ENCODE measurements at regions not wholly inside any gene's neighbourhood (a gene's known extent, or its start where the extent isn't known, plus 50 kb on each side); places are given as distances from the start of the nearest gene placed in this dataset.

- Histone ChIP-seq H3K27ac (no peak overlapping the region), H3K4me1 (peaks cover 11% of the 10 kb centered on the region), H3K9me3 (no peaks in the 10 kb centered on the region), H3K4me3 (no peak overlapping the region), H3K27me3 (no peaks in the 10 kb centered on the region), H3K36me3 (no peaks in the 10 kb centered on the region)
- intact Hi-C loops (cut with DNase I) = no loop called here
- TF ChIP-seq POLR2A (IDR thresholded peaks at IDR 0.05) = no peak
- no peak for TF ChIP-seq POLR2AphosphoS5 (IDR thresholded peaks at IDR 0.05; ENCODE audit: insufficient read depth in 1 of 2, low read depth in 1 of 2)
- TF ChIP-seq CTCF (IDR thresholded peaks at IDR 0.05) = no peak
- no peak for DNase-seq (ENCODE audit: extremely low spot score in 2 of 2)
Measured at GRCh38 chr16:72609933-72610332, 438.0 kb upstream of the PMFBP1 start.

GRCh38 chr16:72609066-72609465 is 437.1 kb upstream of the PMFBP1 start:
- no peaks in the 10 kb centered on the region for H3K9me3 ChIP-seq
- H3K27me3 ChIP-seq = no peaks in the 10 kb centered on the region
- no peaks in the 10 kb centered on the region for H3K36me3 ChIP-seq
- no peak overlapping the region for H3K4me3 ChIP-seq
- peaks cover 11% of the 10 kb centered on the region for H3K4me1 ChIP-seq
- intact Hi-C loops (cut with DNase I) = no loop called here
- no peak overlapping the region for H3K27ac ChIP-seq
- no peak for DNase-seq (ENCODE audit: extremely low spot score in 2 of 2)
- TF ChIP-seq CTCF (IDR thresholded peaks at IDR 0.05) = no peak

- Histone ChIP-seq H3K4me1 (no peaks in the 10 kb centered on the region), H3K27me3 (no peaks in the 10 kb centered on the region), H3K4me3 (no peak overlapping the region), H3K27ac (no peak overlapping the region), H3K9me3 (no peaks in the 10 kb centered on the region), H3K36me3 (no peaks in the 10 kb centered on the region)
- no peak for TF ChIP-seq POLR2A (IDR thresholded peaks at IDR 0.05)
- TF ChIP-seq CTCF (IDR thresholded peaks at IDR 0.05) = no peak
- no peak for TF ChIP-seq POLR2AphosphoS5 (IDR thresholded peaks at IDR 0.05; ENCODE audit: insufficient read depth in 1 of 2, low read depth in 1 of 2)
- intact Hi-C loops (cut with DNase I) = no loop called here
- no peak for DNase-seq (ENCODE audit: extremely low spot score in 2 of 2)
Measured at GRCh38 chr16:72604375-72604774, 432.4 kb upstream of the PMFBP1 start.

GRCh38 chr16:72602499-72602898 is 430.5 kb upstream of the PMFBP1 start:
- intact Hi-C loops (cut with DNase I) = no loop called here

GRCh38 chr16:72598696-72599095 is 426.7 kb upstream of the PMFBP1 start:
- no peak for TF ChIP-seq POLR2A (IDR thresholded peaks at IDR 0.05)
- no peak for TF ChIP-seq POLR2AphosphoS5 (IDR thresholded peaks at IDR 0.05; ENCODE audit: insufficient read depth in 1 of 2, low read depth in 1 of 2)
- TF ChIP-seq CTCF (IDR thresholded peaks at IDR 0.05) = no peak
- no peaks in the 10 kb centered on the region for H3K27me3 ChIP-seq
- H3K9me3 ChIP-seq = no peaks in the 10 kb centered on the region
- H3K4me1 ChIP-seq = no peaks in the 10 kb centered on the region
- no peak for DNase-seq (ENCODE audit: extremely low spot score in 2 of 2)
- intact Hi-C loops (cut with DNase I) = no loop called here
- H3K4me3 ChIP-seq = no peak overlapping the region
- no peak overlapping the region for H3K27ac ChIP-seq
- no peaks in the 10 kb centered on the region for H3K36me3 ChIP-seq

More at GRCh38 chr16:72602499-72602898, 430.5 kb upstream of the PMFBP1 start:
- no peak overlapping the region for H3K4me3 ChIP-seq
- TF ChIP-seq POLR2A (IDR thresholded peaks at IDR 0.05) (no peak), POLR2AphosphoS5 (IDR thresholded peaks at IDR 0.05; ENCODE audit: insufficient read depth in 1 of 2, low read depth in 1 of 2) (no peak), CTCF (IDR thresholded peaks at IDR 0.05) (no peak)
- H3K27ac ChIP-seq = no peak overlapping the region
- no peaks in the 10 kb centered on the region for H3K27me3 ChIP-seq
- H3K9me3 ChIP-seq = no peaks in the 10 kb centered on the region
- no peaks in the 10 kb centered on the region for H3K36me3 ChIP-seq
- no peaks in the 10 kb centered on the region for H3K4me1 ChIP-seq
- DNase-seq (ENCODE audit: extremely low spot score in 2 of 2) = no peak

Measured in vagina (tissue), 2 donors.